OCI-LY3 (cell line): ENCODE measurements at regions not wholly inside any gene's neighbourhood (a gene's known extent, or its start where the extent isn't known, plus 50 kb on each side); places are given as distances from the start of the nearest gene placed in this dataset.
A peak's percentile ranks its signal among the peaks of the same experiment; 100 is the strongest.

ENCODE experiments used
- H2AFZ ChIP-seq: fragments of 200-600, 300-600 bp; shearing (Covaris generic); 2 replicates; pipeline ENCODE4 v1.6.0; 2014; ENCODE audit warnings: antibody characterized with exemption, low read depth, low read length
- H3K27ac ChIP-seq: fragments of 200-600, 300-600 bp; sonication (generic); 2 replicates; pipeline ENCODE4 v1.5.1; 2014; ENCODE audit warnings: mild to moderate bottlenecking, low read length, moderate library complexity, mixed read lengths
- H3K27me3 ChIP-seq: fragments of 200-600, 300-600 bp; sonication (generic); 2 replicates; pipeline ENCODE4 v1.6.1; 2014; ENCODE audit warnings: low read depth, low read length, mixed read lengths
- H3K36me3 ChIP-seq: fragments of 200-600, 300-600 bp; sonication (generic); replicated peaks from 2 replicates; pipeline ENCODE3; 2014; ENCODE audit warnings: low read depth, low read length, mixed read lengths
- H3K4me1 ChIP-seq: fragments of 300-600, 200-600 bp; sonication (generic); 2 replicates; pipeline ENCODE4 v1.6.1; 2014; ENCODE audit warnings: low read length, mixed read lengths
- H3K4me2 ChIP-seq: fragments of 200-600, 300-600 bp; sonication (generic); 2 replicates; pipeline ENCODE4 v1.6.1; 2014; ENCODE audit warnings: low read length, mixed read lengths
- H3K4me3 ChIP-seq: fragments of 300-600, 200-600 bp; sonication (generic); 2 replicates; pipeline ENCODE4 v1.5.1; 2014; ENCODE audit warnings: antibody characterized with exemption, mild to moderate bottlenecking, low read length, moderate library complexity
- H3K79me2 ChIP-seq: fragments of 300-600, 200-600 bp; shearing (Covaris generic); 2 replicates; pipeline ENCODE4 v1.6.1; 2014; ENCODE audit warnings: mild to moderate bottlenecking, low read length, mixed read lengths
- H3K9ac ChIP-seq: fragments of 300-600, 200-600 bp; shearing (Covaris generic); 2 replicates; pipeline ENCODE4 v1.6.0; 2014; ENCODE audit warnings: mild to moderate bottlenecking, low read length, moderate library complexity
- H3K9me3 ChIP-seq: fragments of 200-600, 300-600 bp; shearing (Covaris generic); 2 replicates; pipeline ENCODE4 v1.6.1; 2014; ENCODE audit warnings: low read length, mixed read lengths; ENCODE audit not compliant: insufficient read depth
- H4K20me1 ChIP-seq: fragments of 200-600, 300-600 bp; sonication (generic); 2 replicates; pipeline ENCODE4 v1.6.1; 2016; ENCODE audit warnings: low read length, mixed read lengths; ENCODE audit not compliant: insufficient read depth
- CTCF ChIP-seq: fragments of 200-600, 300-600 bp; sonication (generic); IDR thresholded peaks from 2 replicates; pipeline ENCODE4 v1.5.1; 2014; ENCODE audit warnings: antibody characterized with exemption, low read length, low read depth
- EZH2phosphoT487 ChIP-seq: fragments of 200-600 bp; shearing (Covaris generic); IDR thresholded peaks from 2 replicates; pipeline ENCODE4 v1.6.1; 2018; ENCODE audit warnings: antibody characterized with exemption, mixed run types, low read depth

- no peak overlapping the region for H3K27ac ChIP-seq
- 0 out of 2 replicates have a peak, but pooled peaks cover 8% of the 10 kb centered on the region for H3K27me3 ChIP-seq
- H3K4me3 ChIP-seq: no peak overlapping the region
- no peaks in the 10 kb centered on the region for H3K9me3 ChIP-seq
- H3K4me1 ChIP-seq: no peaks in the 10 kb centered on the region
- no peak overlapping the region for H3K9ac ChIP-seq
- H3K36me3 ChIP-seq: no peaks in the 10 kb centered on the region
- H3K79me2 ChIP-seq: no peaks in the 10 kb centered on the region
- H3K4me2 ChIP-seq: no peak overlapping the region
- H4K20me1 ChIP-seq: no peaks in the 10 kb centered on the region
- no peak for TF ChIP-seq EZH2phosphoT487
- peak; percentile 80 for TF ChIP-seq CTCF
- no peak overlapping the region for H2AFZ ChIP-seq
These were observed 521.3 kb upstream of the SEMA6D start for GRCh38 chr15:47196048-47196447.

GRCh38 chr15:47203993-47204392 lies 513.3 kb upstream of the SEMA6D start:
- no peak for TF ChIP-seq CTCF
- no peak for TF ChIP-seq EZH2phosphoT487
- H2AFZ ChIP-seq: no peak overlapping the region
- no peaks in the 10 kb centered on the region for H3K36me3 ChIP-seq
- H3K27me3 ChIP-seq: no peaks in the 10 kb centered on the region
- no peak overlapping the region for H3K4me3 ChIP-seq
- no peaks in the 10 kb centered on the region for H4K20me1 ChIP-seq
- H3K27ac ChIP-seq: no peak overlapping the region
- H3K4me1 ChIP-seq: no peaks in the 10 kb centered on the region
- H3K79me2 ChIP-seq: no peaks in the 10 kb centered on the region
- no peaks in the 10 kb centered on the region for H3K9me3 ChIP-seq
- no peak overlapping the region for H3K9ac ChIP-seq
- no peak overlapping the region for H3K4me2 ChIP-seq

GRCh38 chr15:47206358-47206978 lies 510.8 kb upstream of the SEMA6D start:
- H3K9ac ChIP-seq: no peak overlapping the region
- H3K36me3 ChIP-seq: no peaks in the 10 kb centered on the region
- H4K20me1 ChIP-seq: no peaks in the 10 kb centered on the region
- no peaks in the 10 kb centered on the region for H3K79me2 ChIP-seq
- no peak overlapping the region for H3K4me2 ChIP-seq
- no peak for TF ChIP-seq EZH2phosphoT487
- no peak for TF ChIP-seq CTCF
- no peaks in the 10 kb centered on the region for H3K9me3 ChIP-seq
- H3K4me1 ChIP-seq: no peaks in the 10 kb centered on the region
- H3K27ac ChIP-seq: no peak overlapping the region
- H3K4me3 ChIP-seq: no peak overlapping the region
- no peaks in the 10 kb centered on the region for H3K27me3 ChIP-seq
- H2AFZ ChIP-seq: no peak overlapping the region

- Histone ChIP-seq H3K79me2 (no peaks in the 10 kb centered on the region), H3K9me3 (no peaks in the 10 kb centered on the region), H3K27me3 (no peaks in the 10 kb centered on the region), H3K9ac (no peak overlapping the region), H3K4me1 (no peaks in the 10 kb centered on the region), H3K27ac (no peak overlapping the region), H2AFZ (no peak overlapping the region), H4K20me1 (no peaks in the 10 kb centered on the region), H3K4me3 (no peak overlapping the region), H3K36me3 (no peaks in the 10 kb centered on the region), H3K4me2 (no peak overlapping the region)
- no peak for TF ChIP-seq CTCF
- no peak for TF ChIP-seq EZH2phosphoT487
These were observed 507.7 kb upstream of the SEMA6D start for GRCh38 chr15:47209591-47209990.
